ENCODE measurements at regions not wholly inside any gene's neighbourhood (a gene's known extent, or its start where the extent isn't known, plus 50 kb on each side); places are given as distances from the start of the nearest gene placed in this dataset.

GRCh38 chr5:174191850-174192655, 146.5 kb downstream of the NSG2 start:
- no peak for TF ChIP-seq TAF1 (IDR thresholded peaks at IDR 0.05; ENCODE audit: borderline replicate concordance, low read depth, low read length)
- no peak for TF ChIP-seq POLR2AphosphoS5 (IDR thresholded peaks at IDR 0.05; ENCODE audit: low read depth, low read length)

Data from GM12892 (cell line).